ENCODE measurements at regions not wholly inside any gene's neighbourhood (a gene's known extent, or its start where the extent isn't known, plus 50 kb on each side); places are given as distances from the start of the nearest gene placed in this dataset.

GRCh38 chr4:151911970-151912369 is 151.2 kb upstream of the GATB start:
- TF ChIP-seq, protein P1, sequence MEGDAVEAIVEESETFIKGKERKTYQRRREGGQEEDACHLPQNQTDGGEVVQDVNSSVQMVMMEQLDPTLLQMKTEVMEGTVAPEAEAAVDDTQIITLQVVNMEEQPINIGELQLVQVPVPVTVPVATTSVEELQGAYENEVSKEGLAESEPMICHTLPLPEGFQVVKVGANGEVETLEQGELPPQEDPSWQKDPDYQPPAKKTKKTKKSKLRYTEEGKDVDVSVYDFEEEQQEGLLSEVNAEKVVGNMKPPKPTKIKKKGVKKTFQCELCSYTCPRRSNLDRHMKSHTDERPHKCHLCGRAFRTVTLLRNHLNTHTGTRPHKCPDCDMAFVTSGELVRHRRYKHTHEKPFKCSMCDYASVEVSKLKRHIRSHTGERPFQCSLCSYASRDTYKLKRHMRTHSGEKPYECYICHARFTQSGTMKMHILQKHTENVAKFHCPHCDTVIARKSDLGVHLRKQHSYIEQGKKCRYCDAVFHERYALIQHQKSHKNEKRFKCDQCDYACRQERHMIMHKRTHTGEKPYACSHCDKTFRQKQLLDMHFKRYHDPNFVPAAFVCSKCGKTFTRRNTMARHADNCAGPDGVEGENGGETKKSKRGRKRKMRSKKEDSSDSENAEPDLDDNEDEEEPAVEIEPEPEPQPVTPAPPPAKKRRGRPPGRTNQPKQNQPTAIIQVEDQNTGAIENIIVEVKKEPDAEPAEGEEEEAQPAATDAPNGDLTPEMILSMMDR (IDR thresholded peaks at IDR 0.05) = no peak
- no peak for TF ChIP-seq POLR2A (IDR thresholded peaks at IDR 0.05)
- no peak for DNase-seq
- intact Hi-C loops (cut with DNase I) = no loop called here
- Histone ChIP-seq H3K9me3 (no peaks in the 10 kb centered on the region), H3K27me3 (no peaks in the 10 kb centered on the region), H3K4me1 (no peaks in the 10 kb centered on the region), H3K4me3 (no peak overlapping the region), H3K36me3 (no peaks in the 10 kb centered on the region), H3K27ac (no peak overlapping the region)
- 78 to 100% methylated on average over 1 to 2 of the region's 2 CpGs for WGBS, 2 donors

DNA sequence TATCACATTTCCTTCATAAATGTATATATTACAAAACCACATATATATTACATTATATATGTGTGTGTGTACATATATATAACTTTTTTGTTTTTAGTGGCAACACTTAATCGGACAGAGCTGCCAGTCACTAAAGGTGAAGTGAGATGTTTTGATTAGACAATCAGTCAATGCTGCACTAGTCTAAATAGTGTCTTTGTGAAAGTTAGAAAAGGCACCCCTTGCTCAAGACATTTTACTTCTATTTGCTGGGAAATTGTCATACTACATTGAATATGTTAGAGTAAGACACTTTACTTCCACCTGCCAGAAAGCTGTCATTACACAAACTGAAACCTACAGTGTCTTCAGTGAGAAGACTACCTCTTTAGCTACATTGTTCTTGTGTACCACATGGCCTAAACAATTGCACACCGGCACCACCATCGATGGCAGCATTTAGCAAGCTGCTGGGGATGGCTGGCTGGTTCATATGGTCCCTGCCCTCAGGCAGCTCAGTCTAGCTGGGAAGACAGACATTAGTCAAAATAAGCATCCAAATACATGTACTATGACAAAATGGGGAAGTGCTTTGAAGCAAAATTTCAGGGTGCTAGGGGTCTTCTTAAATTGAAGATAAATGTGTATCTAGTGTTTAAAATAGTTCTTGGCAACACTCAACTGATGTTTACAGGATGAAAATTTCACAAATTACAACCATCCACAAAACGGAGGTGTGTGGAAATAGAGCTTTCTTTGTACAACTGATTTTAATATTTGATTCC is 148.1 kb upstream of the GATB start:
- TF ChIP-seq POLR2A (IDR thresholded peaks at IDR 0.05) = no peak
- TF ChIP-seq, protein P1 (IDR thresholded peaks at IDR 0.05) = no peak
- Histone ChIP-seq H3K36me3 (no peaks in the 10 kb centered on the region), H3K27ac (no peak overlapping the region), H3K4me1 (no peaks in the 10 kb centered on the region), H3K9me3 (no peaks in the 10 kb centered on the region), H3K4me3 (no peak overlapping the region), H3K27me3 (no peaks in the 10 kb centered on the region)
- WGBS, 2 donors = 69 to 83% methylated on average over 4 of the region's 4 CpGs
- intact Hi-C loops (cut with DNase I) = no loop called here
- no peak for DNase-seq

- H3K9me3 ChIP-seq = no peaks in the 10 kb centered on the region
- no peak for TF ChIP-seq POLR2A (IDR thresholded peaks at IDR 0.05)
- TF ChIP-seq, protein P1 (IDR thresholded peaks at IDR 0.05) = no peak
- H3K36me3 ChIP-seq = no peaks in the 10 kb centered on the region
- no peaks in the 10 kb centered on the region for H3K4me1 ChIP-seq
- no peaks in the 10 kb centered on the region for H3K27me3 ChIP-seq
- DNase-seq = no peak
- 61 to 71% methylated on average over 3 of the region's 3 CpGs for WGBS, 2 donors
- H3K4me3 ChIP-seq = no peak overlapping the region
- intact Hi-C loops (cut with DNase I) = no loop called here
- no peak overlapping the region for H3K27ac ChIP-seq
These were observed 147.4 kb upstream of the GATB start for GRCh38 chr4:151908201-151908600.

DNA sequence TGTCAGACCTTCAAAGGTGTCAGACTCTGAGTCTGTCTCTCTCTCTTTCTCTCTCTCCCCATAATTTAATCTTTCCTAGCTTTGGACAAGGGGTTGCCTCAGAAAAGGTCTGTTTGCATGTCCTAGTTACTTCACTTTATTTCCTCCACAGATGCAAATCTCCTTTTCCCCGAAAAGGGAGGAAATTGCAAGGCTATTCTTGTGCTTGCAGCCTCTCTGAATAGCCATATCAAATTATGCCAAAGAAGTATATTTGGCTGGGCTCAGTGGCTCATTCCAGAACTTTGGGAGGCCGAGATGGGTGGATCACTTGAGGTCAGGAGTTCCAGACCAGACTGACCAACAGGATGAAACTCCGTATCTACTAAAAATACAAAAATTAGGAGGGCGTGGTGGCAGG is 145.6 kb upstream of the GATB start:
- Histone ChIP-seq H3K9me3 (peaks cover 0 to 12% (median 0%) of the 10 kb centered on the region in 3 donors), H3K27me3 (no peaks in the 10 kb centered on the region), H3K36me3 (no peaks in the 10 kb centered on the region), H3K4me1 (no peaks in the 10 kb centered on the region), H3K4me3 (no peak overlapping the region), H3K27ac (no peak overlapping the region)
- 0 to 71% methylated on average over 1 to 3 of the region's 4 CpGs for WGBS, 2 donors
- TF ChIP-seq, protein P1 (IDR thresholded peaks at IDR 0.05) = no peak
- no peak for TF ChIP-seq POLR2A (IDR thresholded peaks at IDR 0.05)
- intact Hi-C loops (cut with DNase I) = no loop called here
- DNase-seq = no peak

- no peaks in the 10 kb centered on the region for H3K4me1 ChIP-seq
- no peak overlapping the region for H3K4me3 ChIP-seq
- no peaks in the 10 kb centered on the region for H3K27me3 ChIP-seq
- intact Hi-C loops (cut with DNase I) = no loop called here
- TF ChIP-seq, protein P1 (IDR thresholded peaks at IDR 0.05) = no peak
- no peak for TF ChIP-seq POLR2A (IDR thresholded peaks at IDR 0.05)
- DNase-seq = no peak
- H3K27ac ChIP-seq = no peak overlapping the region
- no peaks in the 10 kb centered on the region for H3K36me3 ChIP-seq
- WGBS, 2 donors = 56 to 71% methylated on average over 1 of the region's 1 CpG
- H3K9me3 ChIP-seq = peaks cover 0 to 12% (median 0%) of the 10 kb centered on the region in 3 donors
These were observed 144.4 kb upstream of the GATB start for GRCh38 chr4:151905197-151905596.

All from esophagus squamous epithelium (tissue), 5 donors.